Activated T-helper 17 cell treated with anti-CD3 and anti-CD28 coated beads, Interleukin-2, amount 50 U/mL, for 72 hours (primary cell): ENCODE measurements at regions not wholly inside any gene's neighbourhood (a gene's known extent, or its start where the extent isn't known, plus 50 kb on each side); places are given as distances from the start of the nearest gene placed in this dataset.
A peak's percentile ranks its signal among the peaks of the same experiment; 100 is the strongest.

ENCODE experiments used
- ATAC-seq: fragments of 150-1000 bp; cut with Tn5 transposase; replicated peaks from 2 replicates; pipeline ENCODE4 v1.10.0; 2021; ENCODE audit warnings: mild to moderate bottlenecking, moderate library complexity
- H3K27ac Mint-ChIP-seq: one replicate; pipeline ENCODE4 v1.8.0; 2022; ENCODE audit warnings: mixed read lengths
- H3K27me3 Mint-ChIP-seq: one replicate; pipeline ENCODE4 v1.8.0; 2022; ENCODE audit warnings: mixed read lengths
- H3K36me3 Mint-ChIP-seq: one replicate; pipeline ENCODE4 v1.8.0; 2022; ENCODE audit warnings: low read depth, mild to moderate bottlenecking, mixed read lengths
- H3K4me1 Mint-ChIP-seq: one replicate; pipeline ENCODE4 v1.8.0; 2022; ENCODE audit warnings: mixed read lengths
- H3K4me3 Mint-ChIP-seq: one replicate; pipeline ENCODE4 v1.8.0; 2022; ENCODE audit warnings: mild to moderate bottlenecking, mixed read lengths
- H3K9me3 Mint-ChIP-seq: one replicate; pipeline ENCODE4 v1.8.0; 2022; ENCODE audit warnings: mixed read lengths

DNA sequence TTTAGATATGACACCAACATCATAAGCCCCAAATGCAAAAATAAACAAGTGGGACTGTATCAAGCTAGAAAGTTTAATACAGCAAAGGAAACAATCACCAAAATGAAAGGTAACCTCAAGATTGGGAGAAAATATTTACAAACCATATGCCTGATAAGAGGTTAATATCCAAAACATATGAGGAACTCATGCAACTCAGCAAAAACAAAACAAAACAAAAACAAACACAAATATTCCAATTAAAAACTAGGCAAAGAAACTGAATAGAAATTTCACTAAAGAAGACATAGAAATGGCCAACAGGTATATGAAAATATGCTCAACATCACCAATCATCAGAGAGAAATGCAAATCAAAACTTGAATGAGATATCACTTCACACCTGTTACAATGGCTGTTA is 116.5 kb upstream of the ATP1B1 start:
- H3K4me3 Mint-ChIP-seq, result no peak overlapping the region
- no peak for ATAC-seq
- no peaks in the 10 kb centered on the region for H3K9me3 Mint-ChIP-seq
- H3K27me3 Mint-ChIP-seq, result peaks cover 14% of the 10 kb centered on the region
- H3K4me1 Mint-ChIP-seq, result peaks cover 17% of the 10 kb centered on the region
- no peaks in the 10 kb centered on the region for H3K36me3 Mint-ChIP-seq
- H3K27ac Mint-ChIP-seq, result no peak overlapping the region

DNA sequence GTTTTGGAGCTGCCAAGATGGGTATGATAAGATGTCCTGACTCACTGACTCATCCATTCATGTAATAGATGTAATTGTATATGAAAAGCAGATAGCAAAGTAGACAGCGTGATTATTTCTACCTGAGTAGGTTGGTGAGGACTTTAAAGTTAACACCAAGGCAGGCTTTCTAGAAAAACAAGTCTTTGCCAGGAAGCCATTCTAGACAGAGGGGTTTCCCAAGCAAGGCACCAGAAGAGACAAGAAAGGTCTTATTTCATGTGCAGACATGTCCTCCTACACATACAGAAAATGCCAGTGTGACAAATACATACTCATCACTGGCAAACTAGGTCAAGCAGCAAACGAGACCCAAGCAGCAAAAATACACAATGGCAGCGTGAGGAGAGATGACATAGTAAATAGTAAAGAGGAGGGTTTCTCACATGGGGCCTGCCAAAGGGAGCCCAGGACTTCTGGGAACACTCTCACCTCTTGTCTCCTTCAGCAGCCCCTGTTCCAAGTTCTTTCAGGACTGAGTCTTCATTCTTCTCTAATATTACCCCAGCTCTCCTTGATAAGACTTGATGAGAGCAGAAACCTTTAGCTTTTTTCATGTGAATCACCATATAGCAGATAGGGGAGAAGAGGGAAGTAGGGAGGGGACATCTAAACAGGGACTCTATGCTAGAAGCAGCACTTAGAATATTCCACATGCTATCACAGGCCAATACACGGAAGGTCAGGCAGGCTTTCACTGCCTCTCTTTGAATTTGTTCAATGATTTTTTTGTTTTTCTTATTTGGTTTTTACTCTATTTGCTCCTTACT is 114.6 kb upstream of the ATP1B1 start:
- peak; percentile 93 for ATAC-seq
- H3K4me3 Mint-ChIP-seq, result peak overlapping the region; percentile 74
- H3K4me1 Mint-ChIP-seq, result peaks cover 20% of the 10 kb centered on the region
- H3K27ac Mint-ChIP-seq, result peak overlapping the region; percentile 97
- peaks cover 8% of the 10 kb centered on the region for H3K27me3 Mint-ChIP-seq
- H3K36me3 Mint-ChIP-seq, result no peaks in the 10 kb centered on the region
- no peaks in the 10 kb centered on the region for H3K9me3 Mint-ChIP-seq

DNA sequence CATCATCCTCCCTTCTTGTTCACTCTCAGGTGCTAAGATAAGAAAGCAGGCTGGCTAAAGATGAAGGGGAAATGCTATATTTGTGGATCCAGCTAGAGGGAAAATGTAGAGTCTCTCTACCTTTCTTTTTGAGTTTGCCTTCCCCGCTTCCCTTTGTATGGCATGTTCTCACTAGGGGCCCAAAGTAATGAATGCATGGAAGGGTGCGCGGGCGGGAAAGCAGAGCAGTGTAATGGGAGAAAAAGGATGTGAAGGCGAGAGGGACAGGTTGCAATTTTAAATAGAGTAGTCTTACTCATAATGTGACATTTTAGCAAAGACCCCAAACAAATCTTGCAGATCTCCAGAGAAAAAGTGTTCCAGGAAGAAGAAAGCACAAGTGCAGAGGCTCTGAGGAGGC is 105.1 kb upstream of the ATP1B1 start:
- no peaks in the 10 kb centered on the region for H3K4me1 Mint-ChIP-seq
- H3K27me3 Mint-ChIP-seq, result no peaks in the 10 kb centered on the region
- H3K4me3 Mint-ChIP-seq, result no peak overlapping the region
- H3K36me3 Mint-ChIP-seq, result no peaks in the 10 kb centered on the region
- no peak overlapping the region for H3K27ac Mint-ChIP-seq
- no peak for ATAC-seq
- H3K9me3 Mint-ChIP-seq, result no peaks in the 10 kb centered on the region

- Mint-ChIP-seq H3K36me3 (no peaks in the 10 kb centered on the region), H3K27me3 (peaks cover 3% of the 10 kb centered on the region), H3K4me1 (no peaks in the 10 kb centered on the region), H3K27ac (no peak overlapping the region), H3K4me3 (no peak overlapping the region), H3K9me3 (no peaks in the 10 kb centered on the region)
- no peak for ATAC-seq
These were observed 102.5 kb upstream of the ATP1B1 start for GRCh38 chr1:169003864-169004516.

DNA sequence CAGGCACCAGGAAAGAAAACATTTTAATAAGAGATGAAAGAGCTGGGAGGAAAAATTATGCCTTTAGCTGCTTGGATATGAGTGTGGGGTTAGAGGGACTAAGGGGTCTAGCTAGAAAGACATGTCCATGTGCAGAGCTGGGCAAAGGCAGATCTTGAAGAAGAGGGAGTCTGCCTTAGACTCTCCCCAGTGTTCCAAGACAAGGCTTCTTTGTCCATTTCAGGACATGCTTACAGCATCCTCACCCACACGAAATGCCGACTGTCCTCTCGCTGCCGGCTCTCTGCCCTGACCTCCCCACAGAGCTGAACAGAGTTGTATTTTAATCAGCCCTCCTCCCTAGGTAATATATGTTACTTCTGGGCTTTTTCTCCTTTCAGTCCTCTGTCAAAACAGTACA is 100.7 kb upstream of the ATP1B1 start:
- H3K27ac Mint-ChIP-seq, result no peak overlapping the region
- peaks cover 5% of the 10 kb centered on the region for H3K4me1 Mint-ChIP-seq
- no peak for ATAC-seq
- H3K27me3 Mint-ChIP-seq, result peaks cover 3% of the 10 kb centered on the region
- no peaks in the 10 kb centered on the region for H3K9me3 Mint-ChIP-seq
- H3K4me3 Mint-ChIP-seq, result no peak overlapping the region
- H3K36me3 Mint-ChIP-seq, result no peaks in the 10 kb centered on the region

- peak overlapping the region; percentile 5 for H3K27ac Mint-ChIP-seq
- peaks cover 3% of the 10 kb centered on the region for H3K27me3 Mint-ChIP-seq
- H3K36me3 Mint-ChIP-seq, result no peaks in the 10 kb centered on the region
- no peak overlapping the region for H3K4me3 Mint-ChIP-seq
- peak; percentile 54 for ATAC-seq
- H3K4me1 Mint-ChIP-seq, result peaks cover 17% of the 10 kb centered on the region
- H3K9me3 Mint-ChIP-seq, result no peaks in the 10 kb centered on the region
These were observed 96.8 kb upstream of the ATP1B1 start for GRCh38 chr1:169009666-169010065.

- ATAC-seq, result peak; percentile 97
- Mint-ChIP-seq H3K36me3 (no peaks in the 10 kb centered on the region), H3K4me1 (peaks cover 17% of the 10 kb centered on the region), H3K9me3 (no peaks in the 10 kb centered on the region), H3K4me3 (peak overlapping the region; percentile 71), H3K27me3 (peaks cover 3% of the 10 kb centered on the region), H3K27ac (peak overlapping the region; percentile 91)
These were observed 94.1 kb upstream of the ATP1B1 start for GRCh38 chr1:169012416-169012815.

DNA sequence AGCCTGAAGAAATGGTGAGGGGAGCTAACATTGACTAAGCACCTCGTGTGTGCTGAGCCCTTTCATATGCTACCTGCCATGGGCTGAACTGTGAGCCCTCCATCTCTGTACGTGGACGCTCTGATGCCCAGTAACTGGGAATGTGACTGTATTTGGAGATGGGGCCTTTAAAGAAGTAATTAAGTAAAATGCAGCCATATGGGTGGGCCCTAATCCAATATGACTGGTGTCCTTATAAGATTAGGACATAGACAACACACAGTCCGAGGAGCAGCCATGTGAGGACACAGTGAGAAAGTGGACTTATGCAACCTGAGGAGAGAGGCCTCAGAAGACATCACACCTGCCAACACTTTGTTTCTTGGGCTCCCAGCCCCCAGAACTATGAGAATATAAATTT is 92.7 kb upstream of the ATP1B1 start:
- Mint-ChIP-seq H3K9me3 (no peaks in the 10 kb centered on the region), H3K4me3 (no peak overlapping the region), H3K27ac (no peak overlapping the region), H3K27me3 (no peaks in the 10 kb centered on the region), H3K36me3 (no peaks in the 10 kb centered on the region), H3K4me1 (peaks cover 17% of the 10 kb centered on the region)
- ATAC-seq, result no peak

DNA sequence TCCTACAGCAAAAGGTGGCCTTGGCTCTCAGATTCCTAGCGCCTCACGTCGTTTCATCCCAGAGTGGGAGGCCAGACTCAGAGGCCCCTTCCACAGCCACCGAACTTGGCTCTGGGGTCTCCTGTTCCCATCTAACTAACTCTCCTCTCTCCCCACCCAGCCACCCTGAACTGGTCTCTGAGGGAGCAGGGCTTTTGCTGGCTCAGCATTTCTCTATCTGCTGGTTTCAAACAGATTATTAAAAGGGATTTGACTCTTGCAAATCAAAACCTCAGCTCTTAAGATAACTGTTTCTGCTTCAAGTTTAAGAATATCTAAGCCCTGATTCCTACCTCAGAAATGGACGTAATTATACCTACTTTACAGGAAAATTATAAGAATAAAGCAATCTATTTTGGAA is 91.0 kb upstream of the ATP1B1 start:
- Mint-ChIP-seq H3K4me3 (no peak overlapping the region), H3K9me3 (no peaks in the 10 kb centered on the region), H3K27me3 (no peaks in the 10 kb centered on the region), H3K36me3 (no peaks in the 10 kb centered on the region), H3K4me1 (peaks cover 12% of the 10 kb centered on the region), H3K27ac (peak overlapping the region; percentile 1)
- no peak for ATAC-seq

DNA sequence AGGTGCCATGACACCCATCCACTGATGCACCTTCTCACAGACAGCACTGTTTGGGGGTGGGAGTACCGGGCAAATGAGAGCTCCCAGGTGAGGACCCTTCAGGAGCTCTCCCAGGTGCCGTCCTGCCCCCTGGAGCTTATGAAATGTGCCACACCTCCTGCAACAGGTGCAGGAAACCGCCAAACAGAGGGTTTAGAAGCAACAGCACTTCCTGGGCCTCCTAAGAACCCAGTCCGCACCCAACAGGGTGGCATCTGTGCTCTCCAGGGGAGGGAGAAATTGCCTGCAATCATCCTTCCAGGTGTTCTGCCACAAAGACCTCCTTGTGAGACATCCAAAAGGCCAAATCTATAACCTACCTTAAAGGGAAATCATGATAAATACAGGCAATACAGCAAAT is 87.7 kb upstream of the ATP1B1 start:
- ATAC-seq, result no peak

GRCh38 chr1:169019419-169020058 is 87.0 kb upstream of the ATP1B1 start:
- no peaks in the 10 kb centered on the region for H3K4me1 Mint-ChIP-seq
- peaks cover 6% of the 10 kb centered on the region for H3K27me3 Mint-ChIP-seq
- no peak overlapping the region for H3K27ac Mint-ChIP-seq
- H3K9me3 Mint-ChIP-seq, result no peaks in the 10 kb centered on the region
- H3K36me3 Mint-ChIP-seq, result no peaks in the 10 kb centered on the region
- H3K4me3 Mint-ChIP-seq, result no peak overlapping the region
- ATAC-seq, result no peak

More for the DNA sequence above, 87.7 kb upstream of the ATP1B1 start:
- Mint-ChIP-seq H3K36me3 (no peaks in the 10 kb centered on the region), H3K27me3 (peaks cover 6% of the 10 kb centered on the region), H3K4me3 (no peak overlapping the region), H3K4me1 (no peaks in the 10 kb centered on the region), H3K9me3 (no peaks in the 10 kb centered on the region), H3K27ac (no peak overlapping the region)

- no peak for ATAC-seq
- Mint-ChIP-seq H3K27me3 (peaks cover 6% of the 10 kb centered on the region), H3K4me1 (no peaks in the 10 kb centered on the region), H3K4me3 (no peak overlapping the region), H3K27ac (no peak overlapping the region), H3K36me3 (no peaks in the 10 kb centered on the region), H3K9me3 (no peaks in the 10 kb centered on the region)
These were observed 85.8 kb upstream of the ATP1B1 start for GRCh38 chr1:169020684-169021083.

DNA sequence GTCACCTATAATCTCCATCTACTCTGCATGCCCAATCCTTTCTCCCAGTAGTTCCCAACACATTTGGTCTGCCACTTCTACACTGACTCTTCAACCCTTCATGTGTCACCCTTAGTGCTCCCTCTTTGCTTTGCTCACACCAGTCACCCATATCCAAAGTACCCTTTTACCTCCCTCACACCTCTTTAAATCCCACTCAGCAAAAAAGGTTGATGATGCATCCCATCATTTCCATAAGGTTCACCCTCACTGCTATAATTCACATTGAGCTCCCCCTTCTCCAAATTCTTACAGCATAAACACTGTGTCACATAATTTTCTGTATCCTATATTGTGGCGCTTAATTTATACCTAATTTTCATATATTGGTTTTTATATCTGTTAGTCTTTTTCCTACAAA is 83.8 kb upstream of the ATP1B1 start:
- H3K36me3 Mint-ChIP-seq, result no peaks in the 10 kb centered on the region
- H3K9me3 Mint-ChIP-seq, result no peaks in the 10 kb centered on the region
- H3K27me3 Mint-ChIP-seq, result peaks cover 6% of the 10 kb centered on the region
- no peak overlapping the region for H3K4me3 Mint-ChIP-seq
- H3K27ac Mint-ChIP-seq, result no peak overlapping the region
- H3K4me1 Mint-ChIP-seq, result no peaks in the 10 kb centered on the region
- ATAC-seq, result no peak

- peak overlapping the region; percentile 12 for H3K27ac Mint-ChIP-seq
- H3K27me3 Mint-ChIP-seq, result peaks cover 10% of the 10 kb centered on the region
- no peaks in the 10 kb centered on the region for H3K36me3 Mint-ChIP-seq
- ATAC-seq, result no peak
- no peak overlapping the region for H3K4me3 Mint-ChIP-seq
- H3K9me3 Mint-ChIP-seq, result no peaks in the 10 kb centered on the region
- H3K4me1 Mint-ChIP-seq, result no peaks in the 10 kb centered on the region
These were observed 82.2 kb upstream of the ATP1B1 start for GRCh38 chr1:169024255-169024654.

DNA sequence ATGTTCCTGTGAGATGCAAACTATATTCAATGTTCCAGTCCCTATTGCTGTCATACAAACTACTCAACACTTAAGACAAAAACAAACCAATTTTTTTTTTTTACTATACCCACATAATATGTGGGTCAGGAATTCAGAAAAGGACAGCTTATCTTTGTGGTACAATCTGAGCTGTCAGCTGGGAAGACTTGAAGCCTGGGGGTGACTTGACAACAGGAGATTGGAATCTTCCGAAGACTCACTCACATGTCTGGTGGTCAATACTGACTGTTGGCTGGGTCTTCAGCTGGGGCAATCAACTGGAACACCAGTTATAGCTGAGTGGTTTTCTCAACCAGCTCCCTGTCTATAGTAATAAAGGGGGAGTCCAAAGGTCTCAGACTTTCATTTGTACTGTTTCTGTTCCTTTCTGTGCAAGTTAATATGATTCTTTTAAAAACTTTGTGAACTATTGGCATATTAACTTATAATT is 81.7 kb upstream of the ATP1B1 start:
- no peaks in the 10 kb centered on the region for H3K36me3 Mint-ChIP-seq
- no peak overlapping the region for H3K27ac Mint-ChIP-seq
- peaks cover 10% of the 10 kb centered on the region for H3K27me3 Mint-ChIP-seq

More for the DNA sequence above, 81.7 kb upstream of the ATP1B1 start:
- no peak overlapping the region for H3K4me3 Mint-ChIP-seq
- ATAC-seq, result no peak
- H3K4me1 Mint-ChIP-seq, result no peaks in the 10 kb centered on the region
- H3K9me3 Mint-ChIP-seq, result no peaks in the 10 kb centered on the region
